ENCODE measurements at regions not wholly inside any gene's neighbourhood (a gene's known extent, or its start where the extent isn't known, plus 50 kb on each side); places are given as distances from the start of the nearest gene placed in this dataset.

- TF ChIP-seq POLR2A (IDR thresholded peaks at IDR 0.05) (no peak), CTCF (IDR thresholded peaks at IDR 0.05) (no peak)
These were observed 447.6 kb upstream of the CCDC196 start for GRCh38 chr14:66038618-66039017.
